Fibroblast of the aortic adventitia (primary cell): ENCODE measurements at regions not wholly inside any gene's neighbourhood (a gene's known extent, or its start where the extent isn't known, plus 50 kb on each side); places are given as distances from the start of the nearest gene placed in this dataset.

ENCODE experiments used
- DNase-seq: peaks from one replicate; pipeline ENCODE4 v3.0.0-alpha.2; 2010; ENCODE audit warnings: low read depth
- H3K4me3 ChIP-seq: 2 replicates; pipeline ENCODE4 v1.5.1; 2011; ENCODE audit warnings: low read depth, mild to moderate bottlenecking, control low read depth, low read length, moderate library complexity
- TF ChIP-seq, protein P1 (sequence below): IDR thresholded peaks from 2 replicates; pipeline ENCODE4 v1.5.1; 2011; ENCODE audit warnings: mild to moderate bottlenecking, low read length, control low read depth, inconsistent platforms; ENCODE audit not compliant: insufficient read depth

DNA sequence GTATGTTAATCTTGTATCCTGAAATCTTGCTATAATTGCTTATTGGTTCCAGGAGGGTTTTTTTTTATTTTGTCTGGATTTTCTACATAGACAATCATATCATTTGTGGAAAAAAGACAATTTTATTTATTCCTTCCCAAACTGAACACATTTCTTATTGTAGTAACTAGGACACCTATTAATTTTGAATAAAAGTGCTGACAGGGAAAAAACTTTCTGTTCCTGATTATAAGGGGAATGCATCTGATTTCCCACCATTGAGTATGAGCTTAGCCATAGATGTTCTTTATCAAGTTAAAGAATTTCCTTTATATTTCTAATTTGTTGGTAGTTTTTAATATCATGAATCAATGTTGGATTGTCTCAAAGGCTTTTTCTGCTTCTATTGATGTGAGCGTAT is 460.7 kb upstream of the CNTN3 start:
- no peak overlapping the region for H3K4me3 ChIP-seq
- DNase-seq, result no peak
- TF ChIP-seq, protein P1, sequence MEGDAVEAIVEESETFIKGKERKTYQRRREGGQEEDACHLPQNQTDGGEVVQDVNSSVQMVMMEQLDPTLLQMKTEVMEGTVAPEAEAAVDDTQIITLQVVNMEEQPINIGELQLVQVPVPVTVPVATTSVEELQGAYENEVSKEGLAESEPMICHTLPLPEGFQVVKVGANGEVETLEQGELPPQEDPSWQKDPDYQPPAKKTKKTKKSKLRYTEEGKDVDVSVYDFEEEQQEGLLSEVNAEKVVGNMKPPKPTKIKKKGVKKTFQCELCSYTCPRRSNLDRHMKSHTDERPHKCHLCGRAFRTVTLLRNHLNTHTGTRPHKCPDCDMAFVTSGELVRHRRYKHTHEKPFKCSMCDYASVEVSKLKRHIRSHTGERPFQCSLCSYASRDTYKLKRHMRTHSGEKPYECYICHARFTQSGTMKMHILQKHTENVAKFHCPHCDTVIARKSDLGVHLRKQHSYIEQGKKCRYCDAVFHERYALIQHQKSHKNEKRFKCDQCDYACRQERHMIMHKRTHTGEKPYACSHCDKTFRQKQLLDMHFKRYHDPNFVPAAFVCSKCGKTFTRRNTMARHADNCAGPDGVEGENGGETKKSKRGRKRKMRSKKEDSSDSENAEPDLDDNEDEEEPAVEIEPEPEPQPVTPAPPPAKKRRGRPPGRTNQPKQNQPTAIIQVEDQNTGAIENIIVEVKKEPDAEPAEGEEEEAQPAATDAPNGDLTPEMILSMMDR, result no peak

DNA sequence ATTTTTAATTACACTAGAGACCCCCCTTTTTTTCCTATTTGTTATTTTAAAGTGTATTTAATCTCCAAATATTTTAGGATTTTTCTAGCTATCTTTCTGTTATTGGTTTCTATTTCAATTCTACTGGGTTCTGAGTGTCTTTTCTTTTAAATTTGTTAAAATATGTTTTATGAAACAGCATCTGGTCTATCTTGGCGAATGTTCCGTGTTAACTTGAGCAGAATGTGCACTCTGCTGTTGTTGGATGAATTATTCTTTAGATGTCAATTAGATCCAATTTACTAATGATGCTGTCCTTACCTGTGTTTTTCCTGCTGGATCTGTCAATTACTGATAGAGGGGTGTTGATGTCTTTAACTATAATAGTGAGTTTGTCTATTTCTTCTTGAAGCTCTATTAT is 462.0 kb upstream of the CNTN3 start:
- no peak for DNase-seq
- H3K4me3 ChIP-seq, result no peak overlapping the region
- TF ChIP-seq, protein P1, result no peak

DNA sequence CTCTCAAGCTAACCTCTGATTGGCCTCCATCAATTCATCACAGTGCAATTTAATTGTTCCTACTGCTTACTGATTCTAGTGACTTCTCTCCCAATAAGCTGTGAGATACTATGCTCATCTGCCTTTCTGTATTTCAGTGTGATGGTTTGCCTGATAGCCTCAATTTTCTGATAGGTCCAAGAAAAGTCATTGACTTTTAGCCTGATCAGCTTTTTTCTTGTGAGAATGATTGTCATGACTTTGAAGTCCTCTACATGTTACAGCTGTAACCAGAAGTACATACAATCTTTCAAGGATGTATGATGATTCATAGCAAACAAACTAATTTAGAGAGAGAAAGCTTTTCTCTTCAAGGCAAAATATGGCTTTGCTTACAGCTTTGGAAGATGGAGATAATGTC is 463.8 kb upstream of the CNTN3 start:
- no peak overlapping the region for H3K4me3 ChIP-seq
- DNase-seq, result no peak
- TF ChIP-seq, protein P1, result no peak

DNA sequence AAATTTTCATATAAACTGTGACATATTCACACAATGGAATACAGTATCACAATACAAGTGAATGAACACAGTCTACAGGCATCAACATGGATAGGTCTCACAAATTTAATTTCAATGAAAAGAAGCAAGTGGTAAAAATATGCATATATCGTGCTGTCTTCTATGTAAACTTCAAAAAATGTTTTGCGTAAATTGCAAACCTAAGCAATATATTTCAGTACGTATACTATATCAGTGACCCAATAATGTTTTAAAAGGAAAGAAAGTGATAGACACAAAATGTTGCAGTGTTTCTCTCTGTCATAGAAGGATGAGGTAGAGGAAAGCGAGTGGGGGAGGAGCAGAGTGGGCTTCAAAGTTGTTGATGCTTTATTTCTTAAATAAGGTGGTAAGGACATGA is 468.4 kb upstream of the CNTN3 start:
- no peak for DNase-seq
- TF ChIP-seq, protein P1, result no peak
- no peak overlapping the region for H3K4me3 ChIP-seq

DNA sequence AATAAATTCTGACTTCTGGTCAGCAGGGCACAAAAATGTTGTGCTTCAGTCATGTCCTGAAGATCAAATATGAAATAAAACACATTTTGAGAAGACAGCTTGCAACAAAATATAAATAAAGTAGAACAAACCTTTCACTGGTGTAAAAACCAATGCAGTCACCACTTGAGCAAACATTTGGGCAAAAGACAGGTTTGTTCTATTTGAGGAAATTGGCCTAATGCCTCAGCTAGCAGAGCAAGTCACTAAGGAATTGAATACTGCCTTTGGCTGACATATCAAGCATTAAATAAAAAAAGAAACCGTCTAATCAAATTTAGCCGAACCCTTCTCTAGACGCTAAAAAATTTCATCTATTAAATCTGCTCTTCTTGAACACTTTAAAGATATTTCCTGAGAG is 475.4 kb upstream of the CNTN3 start:
- DNase-seq, result no peak
- TF ChIP-seq, protein P1, result no peak

DNA sequence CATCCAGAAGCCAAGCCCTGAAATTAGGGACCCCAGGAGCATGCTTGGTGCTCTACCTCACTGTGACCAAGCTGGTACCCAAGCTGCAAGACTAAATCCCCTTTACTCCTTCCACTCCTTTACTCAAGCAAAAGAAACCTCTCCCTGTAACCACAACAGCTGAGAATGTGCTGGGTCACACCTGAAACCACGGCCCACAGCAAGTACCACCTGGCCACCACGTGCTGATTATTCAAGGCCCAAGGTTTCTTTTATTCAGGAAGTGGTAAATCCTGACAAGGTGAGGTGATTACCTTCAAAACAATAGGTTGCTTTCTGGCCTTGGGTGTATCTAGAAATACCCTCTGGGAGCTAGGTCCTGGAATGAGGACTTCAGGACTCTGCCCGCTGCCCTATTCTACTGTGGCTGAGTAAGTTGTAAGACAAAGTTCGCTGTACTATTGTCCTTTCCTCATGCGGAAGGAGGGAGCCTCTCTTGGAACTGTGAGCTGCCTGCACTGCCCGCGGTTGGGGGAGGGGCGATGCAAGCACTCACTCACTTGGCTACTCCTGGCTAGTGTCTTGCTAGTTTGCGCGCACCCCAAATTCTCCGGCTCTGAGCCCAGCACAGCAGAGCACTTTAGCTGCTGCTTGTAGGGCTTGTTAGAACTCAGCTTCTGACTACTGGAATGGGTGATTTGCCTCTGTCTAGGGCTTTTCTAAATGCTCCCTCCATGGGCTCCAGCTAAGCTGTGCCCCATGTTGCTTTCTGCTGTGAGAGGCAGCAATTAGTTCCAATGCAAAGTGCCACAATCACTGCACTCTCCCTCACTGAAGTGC is 487.1 kb upstream of the CNTN3 start:
- no peak overlapping the region for H3K4me3 ChIP-seq
- DNase-seq, result no peak
- TF ChIP-seq, protein P1, result no peak

More for the DNA sequence above, 475.4 kb upstream of the CNTN3 start:
- H3K4me3 ChIP-seq, result no peak overlapping the region

GRCh38 chr3:75110741-75111140 is 496.3 kb upstream of the CNTN3 start:
- DNase-seq, result no peak
- no peak overlapping the region for H3K4me3 ChIP-seq
- TF ChIP-seq, protein P1, result no peak
